ENCODE measurements at regions not wholly inside any gene's neighbourhood (a gene's known extent, or its start where the extent isn't known, plus 50 kb on each side); places are given as distances from the start of the nearest gene placed in this dataset.

DNA sequence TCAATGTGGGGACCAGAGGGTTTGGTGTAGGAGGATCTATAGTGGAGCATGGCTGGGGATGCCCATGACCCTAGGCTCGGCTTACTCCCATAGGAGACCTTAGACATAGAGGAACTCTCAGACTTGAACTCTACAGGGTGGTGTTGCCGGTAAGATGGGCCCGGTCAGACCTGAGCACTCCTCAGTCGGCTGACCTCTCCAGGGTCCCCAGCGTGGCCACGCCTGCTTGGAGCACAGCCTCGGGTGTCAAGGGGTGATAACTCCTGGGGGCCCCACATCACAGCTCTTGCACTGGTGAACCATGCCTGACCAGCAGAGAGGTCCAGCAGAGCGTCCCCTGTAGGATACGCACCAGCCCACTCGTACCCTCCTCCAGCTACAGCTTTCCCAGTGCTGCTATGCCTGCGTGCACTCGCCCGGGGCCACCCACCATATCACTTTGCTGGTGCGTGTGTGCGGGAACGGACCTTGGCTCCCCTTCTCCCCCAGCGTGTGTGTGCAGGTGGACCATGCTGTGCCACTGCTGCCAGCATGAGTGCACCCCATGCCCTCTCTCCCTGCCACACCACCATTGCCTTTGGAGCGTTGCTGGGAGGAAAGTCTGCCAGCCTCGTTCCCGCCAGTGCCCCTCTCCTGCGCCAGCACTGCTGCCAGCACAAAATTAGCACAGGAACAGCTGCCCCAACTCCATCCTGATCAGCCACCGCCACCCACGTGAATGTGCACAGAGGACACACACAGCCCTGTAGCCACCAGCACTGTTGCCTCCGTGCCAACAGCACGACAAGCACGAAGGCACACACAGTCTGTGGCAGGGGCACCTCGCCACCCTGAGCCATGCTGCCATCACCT is 806.6 kb downstream of the GLUD2 start (continued):
- TF ChIP-seq, protein P1, sequence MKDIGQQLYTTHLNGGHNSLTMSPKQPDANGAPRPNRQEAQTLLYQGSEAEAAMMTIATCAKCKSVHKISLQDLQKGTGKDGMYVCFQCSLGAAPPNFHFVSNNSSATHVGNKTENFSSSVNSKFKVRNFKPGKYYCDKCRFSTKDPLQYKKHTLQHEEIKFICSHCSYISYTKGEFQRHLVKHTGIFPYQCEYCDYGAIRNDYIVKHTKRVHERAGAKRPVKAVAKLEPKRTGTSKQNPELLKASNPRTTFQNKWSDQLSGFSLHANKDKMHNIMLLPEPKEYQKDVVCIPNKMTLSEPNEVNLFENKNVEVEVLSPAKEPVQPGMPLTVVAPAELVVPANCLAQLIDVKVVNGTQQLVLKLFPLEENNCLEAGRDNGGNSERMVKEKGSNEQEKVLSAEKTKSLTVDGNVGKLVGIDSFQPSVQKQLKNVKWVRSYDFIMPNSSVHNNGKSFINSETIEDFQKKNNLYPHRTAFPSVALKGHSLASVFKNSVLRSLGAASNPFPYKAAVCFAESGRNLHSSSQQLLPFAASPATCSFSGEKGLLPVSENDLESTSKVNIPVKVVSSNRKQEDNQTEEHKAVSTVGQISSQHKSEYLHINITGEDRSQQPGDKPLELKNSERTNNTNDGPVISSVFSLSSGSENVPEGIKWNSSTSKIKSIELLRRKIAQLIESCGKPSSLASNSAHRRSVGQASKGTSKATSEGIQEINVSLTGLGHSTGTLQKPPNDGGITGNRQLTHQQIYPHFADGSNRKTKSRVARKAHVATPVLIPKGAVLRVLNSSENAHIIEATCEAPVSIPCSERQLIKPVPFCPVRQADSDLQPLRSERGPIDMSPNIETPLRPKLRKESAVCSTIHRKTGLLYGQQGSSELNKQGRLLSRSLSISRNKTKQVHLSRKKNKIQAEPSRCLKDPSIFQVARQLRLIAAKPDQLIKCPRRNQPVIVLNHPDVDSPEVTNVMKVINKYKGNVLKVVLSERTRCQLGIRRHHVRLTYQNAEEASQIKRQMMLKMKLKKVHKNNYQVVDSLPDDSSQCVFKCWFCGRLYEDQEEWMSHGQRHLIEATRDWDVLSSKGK (CRISPR knock-in tag; IDR thresholded peaks at IDR 0.05): no peak
- TF ChIP-seq, protein P2, sequence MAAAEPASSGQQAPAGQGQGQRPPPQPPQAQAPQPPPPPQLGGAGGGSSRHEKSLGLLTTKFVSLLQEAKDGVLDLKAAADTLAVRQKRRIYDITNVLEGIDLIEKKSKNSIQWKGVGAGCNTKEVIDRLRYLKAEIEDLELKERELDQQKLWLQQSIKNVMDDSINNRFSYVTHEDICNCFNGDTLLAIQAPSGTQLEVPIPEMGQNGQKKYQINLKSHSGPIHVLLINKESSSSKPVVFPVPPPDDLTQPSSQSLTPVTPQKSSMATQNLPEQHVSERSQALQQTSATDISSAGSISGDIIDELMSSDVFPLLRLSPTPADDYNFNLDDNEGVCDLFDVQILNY (CRISPR knock-in tag; IDR thresholded peaks at IDR 0.05): no peak
- TF ChIP-seq PRPF4 (IDR thresholded peaks at IDR 0.05; ENCODE audit: insufficient read depth, low read depth, low read length, poor library complexity, severe bottlenecking) (no peak), GATA2 (CRISPR knock-in tag; IDR thresholded peaks at IDR 0.05) (no peak), GTF2A2 (tag; IDR thresholded peaks at IDR 0.05) (no peak), RAD51 (IDR thresholded peaks at IDR 0.05; ENCODE audit: borderline replicate concordance, low read depth) (no peak), ZEB2 (IDR thresholded peaks at IDR 0.05) (no peak)
- TF ChIP-seq, protein P3, sequence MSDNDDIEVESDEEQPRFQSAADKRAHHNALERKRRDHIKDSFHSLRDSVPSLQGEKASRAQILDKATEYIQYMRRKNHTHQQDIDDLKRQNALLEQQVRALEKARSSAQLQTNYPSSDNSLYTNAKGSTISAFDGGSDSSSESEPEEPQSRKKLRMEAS (CRISPR knock-in tag; IDR thresholded peaks at IDR 0.05): no peak
- TF ChIP-seq, protein P4, sequence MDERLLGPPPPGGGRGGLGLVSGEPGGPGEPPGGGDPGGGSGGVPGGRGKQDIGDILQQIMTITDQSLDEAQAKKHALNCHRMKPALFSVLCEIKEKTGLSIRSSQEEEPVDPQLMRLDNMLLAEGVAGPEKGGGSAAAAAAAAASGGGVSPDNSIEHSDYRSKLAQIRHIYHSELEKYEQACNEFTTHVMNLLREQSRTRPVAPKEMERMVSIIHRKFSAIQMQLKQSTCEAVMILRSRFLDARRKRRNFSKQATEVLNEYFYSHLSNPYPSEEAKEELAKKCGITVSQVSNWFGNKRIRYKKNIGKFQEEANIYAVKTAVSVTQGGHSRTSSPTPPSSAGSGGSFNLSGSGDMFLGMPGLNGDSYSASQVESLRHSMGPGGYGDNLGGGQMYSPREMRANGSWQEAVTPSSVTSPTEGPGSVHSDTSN (CRISPR knock-in tag; IDR thresholded peaks at IDR 0.05; ENCODE audit: low read depth): no peak
- TF ChIP-seq, protein P4 (tag; conservative IDR thresholded peaks at IDR 0.05; ENCODE audit: low read depth): no peak
- TF ChIP-seq, protein P5, sequence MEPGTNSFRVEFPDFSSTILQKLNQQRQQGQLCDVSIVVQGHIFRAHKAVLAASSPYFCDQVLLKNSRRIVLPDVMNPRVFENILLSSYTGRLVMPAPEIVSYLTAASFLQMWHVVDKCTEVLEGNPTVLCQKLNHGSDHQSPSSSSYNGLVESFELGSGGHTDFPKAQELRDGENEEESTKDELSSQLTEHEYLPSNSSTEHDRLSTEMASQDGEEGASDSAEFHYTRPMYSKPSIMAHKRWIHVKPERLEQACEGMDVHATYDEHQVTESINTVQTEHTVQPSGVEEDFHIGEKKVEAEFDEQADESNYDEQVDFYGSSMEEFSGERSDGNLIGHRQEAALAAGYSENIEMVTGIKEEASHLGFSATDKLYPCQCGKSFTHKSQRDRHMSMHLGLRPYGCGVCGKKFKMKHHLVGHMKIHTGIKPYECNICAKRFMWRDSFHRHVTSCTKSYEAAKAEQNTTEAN (CRISPR knock-in tag; IDR thresholded peaks at IDR 0.05): no peak

Measured in K562 (cell line).